ENCODE measurements at regions not wholly inside any gene's neighbourhood (a gene's known extent, or its start where the extent isn't known, plus 50 kb on each side); places are given as distances from the start of the nearest gene placed in this dataset.

DNA sequence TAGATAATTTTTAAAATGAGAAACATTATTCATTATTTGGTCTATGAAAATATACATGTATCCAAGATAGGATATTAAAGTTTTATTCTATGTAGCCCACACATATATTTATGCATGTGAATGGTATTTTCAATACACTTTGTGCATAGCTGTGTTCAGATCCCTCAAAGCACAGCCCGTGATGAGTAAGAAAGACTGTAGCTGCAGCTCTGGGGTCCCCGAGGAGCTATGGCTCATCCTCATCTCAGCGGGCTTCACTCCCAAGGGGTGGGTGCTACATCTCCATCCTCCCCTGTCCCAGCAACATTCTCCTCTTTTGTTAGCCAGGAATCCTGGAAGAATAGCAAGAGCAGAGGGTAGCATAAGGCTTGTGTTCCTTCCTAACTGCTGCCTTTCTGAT, 130.8 kb downstream of the SAMD5 start:
- H3K4me3 ChIP-seq (replicated peaks in 1 of 2; ENCODE audit: low read depth in 2 of 2, low read length in 2 of 2), result no peak overlapping the region
- no peak for DNase-seq (ENCODE audit: low read depth in 2 of 2)
- TF ChIP-seq, protein P1, sequence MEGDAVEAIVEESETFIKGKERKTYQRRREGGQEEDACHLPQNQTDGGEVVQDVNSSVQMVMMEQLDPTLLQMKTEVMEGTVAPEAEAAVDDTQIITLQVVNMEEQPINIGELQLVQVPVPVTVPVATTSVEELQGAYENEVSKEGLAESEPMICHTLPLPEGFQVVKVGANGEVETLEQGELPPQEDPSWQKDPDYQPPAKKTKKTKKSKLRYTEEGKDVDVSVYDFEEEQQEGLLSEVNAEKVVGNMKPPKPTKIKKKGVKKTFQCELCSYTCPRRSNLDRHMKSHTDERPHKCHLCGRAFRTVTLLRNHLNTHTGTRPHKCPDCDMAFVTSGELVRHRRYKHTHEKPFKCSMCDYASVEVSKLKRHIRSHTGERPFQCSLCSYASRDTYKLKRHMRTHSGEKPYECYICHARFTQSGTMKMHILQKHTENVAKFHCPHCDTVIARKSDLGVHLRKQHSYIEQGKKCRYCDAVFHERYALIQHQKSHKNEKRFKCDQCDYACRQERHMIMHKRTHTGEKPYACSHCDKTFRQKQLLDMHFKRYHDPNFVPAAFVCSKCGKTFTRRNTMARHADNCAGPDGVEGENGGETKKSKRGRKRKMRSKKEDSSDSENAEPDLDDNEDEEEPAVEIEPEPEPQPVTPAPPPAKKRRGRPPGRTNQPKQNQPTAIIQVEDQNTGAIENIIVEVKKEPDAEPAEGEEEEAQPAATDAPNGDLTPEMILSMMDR (IDR thresholded peaks at IDR 0.05; ENCODE audit: low read depth, low read length), result no peak

DNA sequence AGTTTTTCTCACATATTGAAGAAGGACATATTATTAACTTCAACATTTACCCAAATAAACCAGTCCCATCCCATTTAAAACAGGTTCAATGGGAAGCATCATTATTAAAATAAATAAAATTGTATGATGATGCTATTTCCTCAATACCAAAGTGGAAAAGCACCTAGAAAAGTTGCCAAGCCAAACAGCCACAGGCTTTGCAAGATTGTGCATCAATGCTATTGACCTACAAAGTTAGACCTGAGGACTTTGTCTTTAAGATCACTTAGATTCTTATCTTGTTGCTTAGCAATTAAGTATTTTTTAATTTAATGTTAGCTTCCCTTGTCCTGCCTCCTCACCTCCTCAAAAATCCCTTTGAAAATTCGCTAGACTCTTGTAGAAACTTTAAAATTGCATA, 132.1 kb downstream of the SAMD5 start:
- TF ChIP-seq, protein P1 (IDR thresholded peaks at IDR 0.05; ENCODE audit: low read depth, low read length), result no peak
- no peak overlapping the region for H3K4me3 ChIP-seq (replicated peaks in 1 of 2; ENCODE audit: low read depth in 2 of 2, low read length in 2 of 2)
- no peak for DNase-seq (ENCODE audit: low read depth in 2 of 2)

DNA sequence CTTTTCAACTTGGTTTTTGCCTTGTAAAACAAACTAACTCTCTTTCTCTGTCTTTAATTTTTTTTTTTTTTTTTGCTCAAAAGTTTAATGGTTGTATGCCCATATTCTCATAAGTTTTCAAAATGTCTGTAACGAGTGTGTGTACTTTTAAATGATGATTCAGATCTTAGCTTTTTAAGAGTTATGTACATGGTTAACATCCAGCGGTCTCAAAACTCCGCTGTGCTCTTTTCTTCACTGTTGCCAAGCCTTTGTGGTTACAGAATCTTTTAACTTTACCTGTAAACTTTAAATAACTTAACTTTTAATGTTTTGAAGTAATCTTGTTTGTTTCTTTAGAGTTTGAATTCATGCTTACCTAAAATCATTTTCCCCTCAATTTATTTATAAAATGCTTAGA, 133.0 kb downstream of the SAMD5 start:
- DNase-seq (ENCODE audit: low read depth in 2 of 2), result no peak
- no peak overlapping the region for H3K4me3 ChIP-seq (replicated peaks in 1 of 2; ENCODE audit: low read depth in 2 of 2, low read length in 2 of 2)
- TF ChIP-seq, protein P1 (IDR thresholded peaks at IDR 0.05; ENCODE audit: low read depth, low read length), result no peak

DNA sequence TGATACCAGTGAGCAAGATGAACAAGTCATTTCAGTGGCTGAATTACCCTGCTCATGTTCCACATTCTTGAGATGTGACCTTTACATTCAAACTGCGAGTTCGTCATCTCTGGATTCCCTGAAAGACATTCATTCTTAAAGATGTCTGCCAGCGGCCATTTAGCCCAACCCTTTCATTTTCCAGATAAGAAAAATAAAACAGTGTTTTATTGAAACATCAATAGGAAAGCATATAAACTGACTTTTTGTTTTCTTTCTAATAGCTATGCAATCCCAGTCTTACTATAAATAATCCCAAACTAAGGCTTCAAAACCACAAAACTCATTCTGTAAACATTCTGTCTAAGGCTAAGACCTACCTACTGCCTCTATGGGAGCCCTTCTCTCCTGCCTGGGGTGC, 134.0 kb downstream of the SAMD5 start:
- no peak overlapping the region for H3K4me3 ChIP-seq (replicated peaks in 1 of 2; ENCODE audit: low read depth in 2 of 2, low read length in 2 of 2)

DNA sequence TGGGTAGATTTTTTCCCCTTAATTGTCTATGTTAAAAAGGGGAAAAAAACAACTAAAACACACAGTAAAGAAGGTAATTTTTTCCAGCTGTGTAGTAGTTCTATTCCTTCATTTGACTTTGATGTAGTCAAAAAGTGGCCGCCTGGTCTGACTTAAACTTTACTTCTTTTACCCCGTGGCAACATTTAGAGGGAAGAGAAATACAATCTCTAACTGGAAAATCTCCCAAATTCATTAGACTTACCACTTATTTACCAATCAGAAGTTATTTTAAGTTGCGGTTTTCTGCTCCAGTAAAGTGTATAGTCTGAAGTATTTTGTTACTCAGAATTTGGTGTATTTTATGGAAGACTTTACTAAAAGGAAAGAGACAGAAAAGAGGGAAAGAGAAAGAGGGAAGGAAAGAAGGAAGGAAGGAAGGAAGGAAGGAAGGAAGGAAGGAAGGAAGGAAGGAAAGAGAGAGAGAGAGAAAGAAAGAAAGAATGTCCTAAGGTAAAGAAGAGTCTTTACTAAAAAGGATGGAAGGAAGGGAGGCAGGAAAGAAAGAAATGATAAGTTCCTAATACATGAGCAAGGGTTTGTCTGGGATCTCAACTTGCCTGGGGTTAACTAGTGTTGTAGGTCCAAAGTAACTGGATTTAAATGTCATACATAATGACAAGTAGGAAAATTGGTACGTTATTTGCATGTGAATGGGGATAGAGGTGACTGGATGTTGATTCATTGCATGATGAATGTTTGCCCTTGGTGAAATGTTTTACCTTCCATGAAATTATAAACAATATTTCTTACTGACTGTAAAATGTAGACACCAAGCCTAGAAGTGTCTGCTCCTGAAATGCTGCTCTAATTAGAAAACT, 135.1 kb downstream of the SAMD5 start:
- DNase-seq (ENCODE audit: low read depth in 2 of 2), result no peak
- H3K4me3 ChIP-seq (replicated peaks in 1 of 2; ENCODE audit: low read depth in 2 of 2, low read length in 2 of 2), result no peak overlapping the region
- TF ChIP-seq, protein P1 (IDR thresholded peaks at IDR 0.05; ENCODE audit: low read depth, low read length), result no peak

More for the DNA sequence above, 134.0 kb downstream of the SAMD5 start:
- TF ChIP-seq, protein P1 (IDR thresholded peaks at IDR 0.05; ENCODE audit: low read depth, low read length), result no peak
- DNase-seq (ENCODE audit: low read depth in 2 of 2), result peak; percentile 16 to 27

DNA sequence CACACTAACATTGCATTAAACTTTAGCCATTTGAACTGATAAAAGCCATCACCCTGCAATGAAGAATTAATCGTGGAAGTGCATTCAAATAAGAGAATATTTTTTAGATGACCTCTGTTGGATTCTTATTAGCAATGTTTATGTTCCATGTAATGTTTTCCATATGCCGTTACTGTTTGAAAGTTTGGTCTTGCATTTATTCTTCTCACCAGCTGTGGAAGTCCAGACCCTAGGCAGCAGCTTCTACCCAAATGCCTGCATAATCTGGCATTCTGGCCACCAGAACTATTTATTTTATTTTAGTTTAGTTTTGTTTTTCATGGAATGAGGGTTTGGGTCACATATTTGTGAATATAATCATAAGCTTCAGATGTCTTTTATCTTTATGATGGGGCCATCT, 140.4 kb downstream of the SAMD5 start:
- DNase-seq (ENCODE audit: low read depth in 2 of 2), result no peak
- TF ChIP-seq, protein P1 (IDR thresholded peaks at IDR 0.05; ENCODE audit: low read depth, low read length), result no peak

More for the DNA sequence above, 140.4 kb downstream of the SAMD5 start:
- no peak overlapping the region for H3K4me3 ChIP-seq (replicated peaks in 1 of 2; ENCODE audit: low read depth in 2 of 2, low read length in 2 of 2)
